Fibroblast of pulmonary artery (primary cell): ENCODE measurements at regions not wholly inside any gene's neighbourhood (a gene's known extent, or its start where the extent isn't known, plus 50 kb on each side); places are given as distances from the start of the nearest gene placed in this dataset.
"Not testable (repeated sequence)": the region's sequence is repeated elsewhere in the genome, so short reads cannot be mapped to it uniquely, and the experiment has no call there.

Experiments used
- DNase-seq: peaks from one replicate; pipeline ENCODE4 v3.0.0-alpha.2; 2010; ENCODE audit warnings: low read depth
- H3K4me3 ChIP-seq: replicated peaks from 2 replicates; pipeline ENCODE4 v1.5.1; 2011; ENCODE audit warnings: low read depth, mild to moderate bottlenecking, control low read depth, low read length, moderate library complexity
- CTCF ChIP-seq: IDR thresholded peaks from 2 replicates; pipeline ENCODE4 v1.5.1; 2011; ENCODE audit warnings: mild to moderate bottlenecking, control low read depth, low read length, inconsistent platforms; ENCODE audit errors: missing control alignments

GRCh38 chr5:154646745-154647113 lies 108.4 kb upstream of the LARP1 start:
- H3K4me3 ChIP-seq = peak overlapping the region; percentile 12
- no peak for DNase-seq
- TF ChIP-seq CTCF = no peak

- no peak overlapping the region for H3K4me3 ChIP-seq
- no peak for TF ChIP-seq CTCF
- DNase-seq = no peak
Observed at GRCh38 chr5:154644745-154645411, 110.3 kb upstream of the LARP1 start.

GRCh38 chr5:154642499-154643245 lies 112.5 kb upstream of the LARP1 start:
- peak; percentile 40 for DNase-seq
- no peak overlapping the region for H3K4me3 ChIP-seq
- TF ChIP-seq CTCF = peak; percentile 64

- TF ChIP-seq CTCF = peak; percentile 41
- H3K4me3 ChIP-seq = not testable (repeated sequence)
- peak; percentile 29 for DNase-seq
Observed at GRCh38 chr5:154640213-154640831, 114.9 kb upstream of the LARP1 start.

- H3K4me3 ChIP-seq, DNase-seq: not testable (repeated sequence)
Observed at GRCh38 chr5:154636786-154637185, 118.4 kb upstream of the LARP1 start.

GRCh38 chr5:154636271-154636670 lies 118.9 kb upstream of the LARP1 start:
- not testable (repeated sequence) for H3K4me3 ChIP-seq, DNase-seq

GRCh38 chr5:154633744-154634143 lies 121.4 kb upstream of the LARP1 start:
- not testable (repeated sequence) for H3K4me3 ChIP-seq, DNase-seq

GRCh38 chr5:154631141-154631540 lies 124.0 kb upstream of the LARP1 start:
- TF ChIP-seq CTCF = no peak
- DNase-seq = no peak
- H3K4me3 ChIP-seq = no peak overlapping the region
